ENCODE measurements at regions not wholly inside any gene's neighbourhood (a gene's known extent, or its start where the extent isn't known, plus 50 kb on each side); places are given as distances from the start of the nearest gene placed in this dataset.
A peak's percentile ranks its signal among the peaks of the same experiment; 100 is the strongest.
"Not testable (repeated sequence)": the region's sequence is repeated elsewhere in the genome, so short reads cannot be mapped to it uniquely, and the experiment has no call there.

DNA sequence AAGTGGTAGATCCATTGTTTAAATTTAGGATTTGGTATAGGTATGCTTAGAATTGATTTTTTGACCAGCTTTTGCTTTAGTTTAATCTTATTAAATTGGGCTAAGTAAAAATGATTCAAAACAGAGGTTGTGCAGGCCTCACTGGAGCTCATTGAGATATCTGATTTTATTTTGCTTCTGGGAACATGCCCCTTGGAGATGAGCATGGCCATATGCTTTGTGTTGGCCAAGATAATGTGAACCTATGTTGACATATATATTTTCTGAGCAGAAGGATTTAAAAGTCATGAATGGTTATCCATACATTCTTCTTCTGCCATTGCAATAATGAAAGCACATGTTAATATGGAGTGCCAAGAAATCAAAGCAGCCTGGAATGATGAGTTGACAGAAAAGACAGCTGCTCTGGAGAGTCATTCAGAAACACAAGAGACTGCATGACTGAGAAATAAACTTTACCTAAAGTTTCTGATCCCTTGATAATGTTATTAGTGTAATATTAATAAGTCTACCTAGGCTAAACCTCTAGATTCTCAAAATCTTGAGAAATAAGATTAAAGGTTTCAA is 489.7 kb upstream of the GNPDA2 start:
- Histone ChIP-seq H3K36me3 (no peaks in the 10 kb centered on the region), H3K4me1 (no peaks in the 10 kb centered on the region), H3K27ac (no peak overlapping the region), H3K9me3 (peaks cover 0 to 6% of the 10 kb centered on the region in 2 donors), H3K4me3 (no peak overlapping the region), H3K27me3 (no peaks in the 10 kb centered on the region)
- DNase-seq (no peak), ATAC-seq (no peak)
- intact Hi-C loops (cut with DNase I), result no loop called here
- TF ChIP-seq, protein P1, sequence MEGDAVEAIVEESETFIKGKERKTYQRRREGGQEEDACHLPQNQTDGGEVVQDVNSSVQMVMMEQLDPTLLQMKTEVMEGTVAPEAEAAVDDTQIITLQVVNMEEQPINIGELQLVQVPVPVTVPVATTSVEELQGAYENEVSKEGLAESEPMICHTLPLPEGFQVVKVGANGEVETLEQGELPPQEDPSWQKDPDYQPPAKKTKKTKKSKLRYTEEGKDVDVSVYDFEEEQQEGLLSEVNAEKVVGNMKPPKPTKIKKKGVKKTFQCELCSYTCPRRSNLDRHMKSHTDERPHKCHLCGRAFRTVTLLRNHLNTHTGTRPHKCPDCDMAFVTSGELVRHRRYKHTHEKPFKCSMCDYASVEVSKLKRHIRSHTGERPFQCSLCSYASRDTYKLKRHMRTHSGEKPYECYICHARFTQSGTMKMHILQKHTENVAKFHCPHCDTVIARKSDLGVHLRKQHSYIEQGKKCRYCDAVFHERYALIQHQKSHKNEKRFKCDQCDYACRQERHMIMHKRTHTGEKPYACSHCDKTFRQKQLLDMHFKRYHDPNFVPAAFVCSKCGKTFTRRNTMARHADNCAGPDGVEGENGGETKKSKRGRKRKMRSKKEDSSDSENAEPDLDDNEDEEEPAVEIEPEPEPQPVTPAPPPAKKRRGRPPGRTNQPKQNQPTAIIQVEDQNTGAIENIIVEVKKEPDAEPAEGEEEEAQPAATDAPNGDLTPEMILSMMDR (IDR thresholded peaks at IDR 0.05), result no peak

DNA sequence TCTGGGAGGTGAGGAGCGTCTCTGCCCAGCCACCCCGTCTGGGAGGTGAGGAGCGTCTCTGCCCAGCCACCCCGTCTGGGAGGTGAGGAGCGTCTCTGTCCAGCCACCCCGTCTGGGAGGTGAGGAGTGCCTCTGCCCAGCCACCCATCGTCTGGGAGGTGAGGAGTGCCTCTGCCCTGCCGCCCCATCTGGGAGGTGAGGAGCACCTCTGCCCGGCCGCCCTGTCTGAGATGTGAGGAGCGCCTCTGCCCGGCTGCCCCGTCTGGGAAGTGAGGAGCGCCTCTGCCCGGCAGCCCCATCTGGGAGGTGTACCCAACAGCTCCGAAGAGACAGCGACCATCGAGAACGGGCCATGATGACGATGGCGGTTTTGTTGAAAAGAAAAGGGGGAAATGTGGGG is 482.1 kb upstream of the GNPDA2 start:
- H3K27ac ChIP-seq; H3K4me3 ChIP-seq; intact Hi-C loops (cut with DNase I); H3K27me3 ChIP-seq; ATAC-seq; H3K9me3 ChIP-seq; H3K4me1 ChIP-seq; H3K36me3 ChIP-seq: not testable (repeated sequence)
- peak in 1 of 4 donors; percentile 63 for DNase-seq

DNA sequence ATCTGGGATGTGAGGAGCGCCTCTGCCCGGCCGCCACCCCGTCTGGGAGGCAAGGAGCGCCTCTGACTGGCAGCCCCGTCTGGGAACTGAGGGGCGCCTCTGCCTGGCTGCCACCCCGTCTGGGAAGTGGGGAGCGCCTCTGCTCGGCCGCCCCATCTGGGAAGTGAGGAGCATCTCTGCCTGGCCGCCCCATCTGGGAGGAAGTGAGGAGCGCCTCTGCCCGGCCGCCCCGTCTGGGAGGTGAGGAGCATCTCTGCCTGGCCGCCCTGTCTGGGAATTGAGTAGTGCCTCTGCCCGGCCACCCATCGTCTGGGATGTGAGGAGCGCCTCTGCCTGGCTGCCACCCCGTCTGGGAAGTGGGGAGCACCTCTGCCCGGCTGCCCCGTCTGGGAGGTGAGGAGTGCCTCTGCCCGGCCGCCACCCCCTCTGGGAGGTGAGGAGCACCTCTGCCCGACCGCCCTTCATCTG is 481.5 kb upstream of the GNPDA2 start:
- H3K27me3 ChIP-seq; H3K27ac ChIP-seq; H3K36me3 ChIP-seq; H3K9me3 ChIP-seq; H3K4me3 ChIP-seq; ATAC-seq; H3K4me1 ChIP-seq; intact Hi-C loops (cut with DNase I): not testable (repeated sequence)
- peak in 1 of 4 donors; percentile 61 for DNase-seq

DNA sequence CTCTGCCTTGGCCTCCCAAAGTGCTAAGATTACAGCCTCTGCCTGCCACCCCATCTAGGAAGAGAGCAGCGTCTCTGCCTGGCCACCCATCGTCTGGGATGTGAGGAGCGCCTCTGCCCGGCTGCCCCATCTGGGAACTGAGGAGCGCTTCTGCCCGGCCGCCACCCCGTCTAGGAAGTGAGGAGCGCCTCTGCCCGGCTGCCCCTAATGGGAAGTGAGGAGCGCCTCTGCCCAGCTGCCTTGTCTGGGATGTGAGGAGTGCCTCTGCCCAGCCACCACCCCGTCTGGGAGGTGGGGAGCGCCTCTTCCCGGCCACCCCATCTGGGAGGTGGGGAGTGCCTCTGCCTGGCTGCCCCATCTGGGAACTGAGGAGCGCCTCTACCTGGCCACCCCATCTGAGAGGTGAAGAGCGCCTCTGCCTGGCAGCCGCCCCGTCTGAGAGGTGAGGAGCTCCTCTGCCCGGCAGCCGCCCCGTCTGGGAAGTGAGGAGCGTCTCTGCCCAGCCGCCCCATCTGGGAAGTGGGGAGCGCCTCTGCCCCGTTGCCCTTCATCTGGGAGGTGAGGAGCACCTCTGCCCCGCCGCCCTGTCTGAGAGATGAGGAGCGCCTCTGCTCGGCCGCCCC is 481.0 kb upstream of the GNPDA2 start:
- intact Hi-C loops (cut with DNase I); H3K27ac ChIP-seq; H3K4me3 ChIP-seq; H3K9me3 ChIP-seq; ATAC-seq; H3K4me1 ChIP-seq; H3K27me3 ChIP-seq; H3K36me3 ChIP-seq: not testable (repeated sequence)
- DNase-seq, result peak in 1 of 4 donors; percentile 69

DNA sequence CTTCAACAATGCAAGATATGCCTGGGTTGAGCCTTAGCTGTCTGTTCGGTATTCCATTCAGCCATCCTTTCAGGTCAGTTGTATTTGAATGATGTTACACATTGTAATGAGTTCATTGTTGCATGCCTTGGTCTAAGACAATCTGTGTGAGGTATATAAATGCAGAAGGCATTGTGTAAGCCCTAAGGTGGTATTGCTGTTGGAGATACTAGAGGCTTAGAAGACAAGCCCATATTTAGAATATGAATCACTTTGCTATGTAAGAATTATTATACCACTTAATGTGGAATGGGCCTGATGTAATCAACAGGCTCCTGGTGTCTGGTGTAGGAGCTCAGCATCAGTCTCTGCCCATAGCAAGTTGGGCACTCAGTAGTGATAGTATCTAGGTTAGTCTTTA is 473.4 kb upstream of the GNPDA2 start:
- Histone ChIP-seq H3K4me3 (no peak overlapping the region), H3K27me3 (no peaks in the 10 kb centered on the region), H3K36me3 (no peaks in the 10 kb centered on the region), H3K9me3 (no peaks in the 10 kb centered on the region), H3K4me1 (no peaks in the 10 kb centered on the region), H3K27ac (no peak overlapping the region)
- intact Hi-C loops (cut with DNase I), result no loop called here
- ATAC-seq, result no peak
- TF ChIP-seq, protein P1 (IDR thresholded peaks at IDR 0.05), result no peak
- DNase-seq, result no peak

DNA sequence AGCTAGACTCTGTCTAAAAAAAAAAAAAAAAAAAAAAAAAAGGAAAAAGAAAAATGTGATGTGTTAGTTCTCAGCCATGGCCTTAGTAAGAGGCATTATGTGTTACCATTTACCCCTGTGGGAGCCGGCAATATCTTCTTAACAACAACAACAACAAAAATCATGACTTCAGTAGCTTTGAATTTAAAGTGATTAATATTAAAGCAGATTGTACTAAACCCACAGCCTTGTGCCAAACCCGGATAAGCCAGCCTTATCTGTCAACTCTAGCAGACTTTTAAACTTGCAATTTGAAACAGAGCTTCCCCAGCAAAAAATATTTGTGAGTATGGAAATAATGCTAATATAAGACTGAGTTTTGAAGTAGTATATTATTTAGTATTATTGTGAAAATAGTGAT is 462.1 kb upstream of the GNPDA2 start:
- ATAC-seq (no peak), DNase-seq (no peak)
- no peaks in the 10 kb centered on the region for H3K9me3 ChIP-seq
- no peak overlapping the region for H3K27ac ChIP-seq
- H3K4me3 ChIP-seq, result no peak overlapping the region
- intact Hi-C loops (cut with DNase I), result no loop called here
- H3K36me3 ChIP-seq, result no peaks in the 10 kb centered on the region
- no peaks in the 10 kb centered on the region for H3K4me1 ChIP-seq
- TF ChIP-seq, protein P1 (IDR thresholded peaks at IDR 0.05), result no peak
- H3K27me3 ChIP-seq, result no peaks in the 10 kb centered on the region

DNA sequence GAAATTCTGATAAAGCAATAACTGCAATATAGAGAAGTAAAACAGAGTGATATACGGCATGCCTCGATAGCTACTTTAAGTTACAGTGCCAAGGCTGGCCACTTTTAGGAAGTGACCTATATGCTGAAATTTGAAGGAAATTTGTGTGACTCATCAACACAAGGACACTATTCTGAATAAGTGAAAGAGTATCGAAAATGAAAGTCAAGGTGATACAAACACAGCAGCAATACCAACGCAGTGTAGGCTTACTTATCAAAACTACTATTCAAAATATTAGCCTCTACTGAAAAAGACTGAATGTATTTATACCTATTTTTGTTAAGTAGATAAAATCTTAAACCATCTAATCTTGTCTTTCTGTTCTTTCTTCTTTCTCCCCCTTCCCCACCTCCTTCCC is 459.9 kb upstream of the GNPDA2 start:
- DNase-seq (no peak), ATAC-seq (no peak)
- H3K9me3 ChIP-seq, result no peaks in the 10 kb centered on the region
- H3K4me1 ChIP-seq, result no peaks in the 10 kb centered on the region
- H3K27ac ChIP-seq, result no peak overlapping the region
- no peak overlapping the region for H3K4me3 ChIP-seq
- no peaks in the 10 kb centered on the region for H3K27me3 ChIP-seq
- TF ChIP-seq, protein P1 (IDR thresholded peaks at IDR 0.05), result no peak
- intact Hi-C loops (cut with DNase I), result no loop called here
- no peaks in the 10 kb centered on the region for H3K36me3 ChIP-seq

Data from left lung (tissue), 4 donors.